ENCODE measurements at regions not wholly inside any gene's neighbourhood (a gene's known extent, or its start where the extent isn't known, plus 50 kb on each side); places are given as distances from the start of the nearest gene placed in this dataset.
"Not testable (repeated sequence)": the region's sequence is repeated elsewhere in the genome, so short reads cannot be mapped to it uniquely, and the experiment has no call there.

GRCh38 chr5:152477536-152477935 lies 72.5 kb upstream of the NMUR2 start:
- Histone ChIP-seq H3K9ac (no peak overlapping the region), H4K20me1 (ENCODE audit: insufficient read depth) (no peaks in the 10 kb centered on the region), H3K36me3 (ENCODE audit: insufficient read depth) (no peaks in the 10 kb centered on the region), H3K4me2 (no peak overlapping the region), H3K79me2 (ENCODE audit: insufficient read depth, low read depth) (no peaks in the 10 kb centered on the region), H3K27me3 (ENCODE audit: insufficient read depth, low read depth) (no peaks in the 10 kb centered on the region), H2AFZ (ENCODE audit: low read depth) (no peak overlapping the region), H3K4me1 (ENCODE audit: low read depth, poor library complexity, severe bottlenecking) (no peaks in the 10 kb centered on the region), H3K4me3 (IDR thresholded peaks at IDR 0.05; ENCODE audit: insufficient read depth, low read depth, low read length) (no peak overlapping the region), H3K27ac (no peak overlapping the region)
- no peak for TF ChIP-seq CTCF (conservative IDR thresholded peaks at IDR 0.05; ENCODE audit: low read depth, low read length)

- not testable (repeated sequence) for H3K36me3 ChIP-seq (ENCODE audit: insufficient read depth); H3K79me2 ChIP-seq (ENCODE audit: insufficient read depth, low read depth); H3K27me3 ChIP-seq (ENCODE audit: insufficient read depth, low read depth); H3K4me2 ChIP-seq; H2AFZ ChIP-seq (ENCODE audit: low read depth); H3K4me3 ChIP-seq (IDR thresholded peaks at IDR 0.05; ENCODE audit: insufficient read depth, low read depth, low read length); H4K20me1 ChIP-seq (ENCODE audit: insufficient read depth); H3K4me1 ChIP-seq (ENCODE audit: low read depth, poor library complexity, severe bottlenecking); H3K9ac ChIP-seq; H3K27ac ChIP-seq
Observed at GRCh38 chr5:152479866-152480265, 74.8 kb upstream of the NMUR2 start.

- not testable (repeated sequence) for H2AFZ ChIP-seq (ENCODE audit: low read depth); H3K9ac ChIP-seq
Observed at GRCh38 chr5:152480677-152481076, 75.6 kb upstream of the NMUR2 start.

GRCh38 chr5:152487130-152487529 lies 82.1 kb upstream of the NMUR2 start:
- Histone ChIP-seq H2AFZ (ENCODE audit: low read depth) (no peak overlapping the region), H3K4me1 (ENCODE audit: low read depth, poor library complexity, severe bottlenecking) (no peaks in the 10 kb centered on the region), H3K4me3 (IDR thresholded peaks at IDR 0.05; ENCODE audit: insufficient read depth, low read depth, low read length) (no peak overlapping the region), H3K4me2 (no peak overlapping the region), H3K79me2 (ENCODE audit: insufficient read depth, low read depth) (no peaks in the 10 kb centered on the region), H3K9ac (no peak overlapping the region), H3K36me3 (ENCODE audit: insufficient read depth) (no peaks in the 10 kb centered on the region), H4K20me1 (ENCODE audit: insufficient read depth) (no peaks in the 10 kb centered on the region), H3K27ac (no peak overlapping the region), H3K27me3 (ENCODE audit: insufficient read depth, low read depth) (no peaks in the 10 kb centered on the region)
- TF ChIP-seq CTCF (conservative IDR thresholded peaks at IDR 0.05; ENCODE audit: low read depth, low read length) = no peak

More at GRCh38 chr5:152480677-152481076, 75.6 kb upstream of the NMUR2 start:
- H3K27ac ChIP-seq; H3K79me2 ChIP-seq (ENCODE audit: insufficient read depth, low read depth); H3K27me3 ChIP-seq (ENCODE audit: insufficient read depth, low read depth); H3K4me1 ChIP-seq (ENCODE audit: low read depth, poor library complexity, severe bottlenecking); H3K4me3 ChIP-seq (IDR thresholded peaks at IDR 0.05; ENCODE audit: insufficient read depth, low read depth, low read length); H3K36me3 ChIP-seq (ENCODE audit: insufficient read depth); H4K20me1 ChIP-seq (ENCODE audit: insufficient read depth); H3K4me2 ChIP-seq: not testable (repeated sequence)

GRCh38 chr5:152488869-152489268 lies 83.8 kb upstream of the NMUR2 start:
- Histone ChIP-seq H3K27ac (no peak overlapping the region), H4K20me1 (ENCODE audit: insufficient read depth) (no peaks in the 10 kb centered on the region), H3K9ac (no peak overlapping the region), H3K4me3 (IDR thresholded peaks at IDR 0.05; ENCODE audit: insufficient read depth, low read depth, low read length) (no peak overlapping the region), H3K4me2 (no peak overlapping the region), H3K27me3 (ENCODE audit: insufficient read depth, low read depth) (no peaks in the 10 kb centered on the region), H2AFZ (ENCODE audit: low read depth) (no peak overlapping the region), H3K79me2 (ENCODE audit: insufficient read depth, low read depth) (no peaks in the 10 kb centered on the region), H3K4me1 (ENCODE audit: low read depth, poor library complexity, severe bottlenecking) (no peaks in the 10 kb centered on the region), H3K36me3 (ENCODE audit: insufficient read depth) (no peaks in the 10 kb centered on the region)
- no peak for TF ChIP-seq CTCF (conservative IDR thresholded peaks at IDR 0.05; ENCODE audit: low read depth, low read length)
